HG02973 (cell line): ENCODE measurements at regions not wholly inside any gene's neighbourhood (a gene's known extent, or its start where the extent isn't known, plus 50 kb on each side); places are given as distances from the start of the nearest gene placed in this dataset.

Source experiments
- ATAC-seq: cut with Tn5 transposase; IDR thresholded peaks from one replicate; pipeline ENCODE4 v1.9.1; 2021; ENCODE audit warnings: moderate library complexity; ENCODE audit not compliant: unreplicated experiment

DNA sequence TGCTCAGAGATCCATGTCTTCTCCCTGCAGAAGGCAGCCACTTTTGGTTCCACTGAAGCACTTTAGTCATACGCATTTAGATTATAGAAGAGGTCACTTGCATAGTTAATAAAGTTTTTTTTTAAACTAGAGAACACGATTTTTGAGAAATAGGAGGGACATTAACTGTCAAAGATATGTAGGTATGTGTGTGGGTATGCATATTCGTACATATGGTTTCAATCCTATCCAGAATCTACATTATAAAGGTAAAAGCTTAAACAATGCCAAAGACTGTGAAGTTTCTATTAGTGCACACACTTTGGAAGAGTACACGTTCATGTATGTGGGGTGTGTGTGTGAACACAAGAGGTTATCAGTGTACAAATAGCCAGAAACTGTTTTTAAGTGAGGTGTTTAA lies 103.2 kb downstream of the BTBD3 start:
- no peak for ATAC-seq

DNA sequence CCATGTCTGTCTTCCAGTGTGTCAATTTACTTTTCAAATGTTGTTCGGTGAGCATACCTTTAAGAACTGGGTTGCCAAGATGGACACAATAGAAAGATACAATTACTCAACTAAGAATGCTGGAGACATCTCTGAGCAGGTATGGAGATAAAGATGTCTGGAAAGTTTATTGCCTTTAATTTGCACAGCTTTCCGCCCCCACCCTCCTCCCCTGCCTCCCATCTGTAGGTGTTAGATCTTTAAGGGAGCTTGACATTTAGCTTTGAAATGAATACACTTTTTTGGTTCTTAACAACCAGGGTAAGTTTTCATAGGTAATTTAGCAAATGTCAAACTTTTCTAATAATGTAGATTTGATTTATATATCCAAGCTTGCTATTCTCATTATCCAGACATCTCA lies 104.4 kb downstream of the BTBD3 start:
- ATAC-seq: no peak

DNA sequence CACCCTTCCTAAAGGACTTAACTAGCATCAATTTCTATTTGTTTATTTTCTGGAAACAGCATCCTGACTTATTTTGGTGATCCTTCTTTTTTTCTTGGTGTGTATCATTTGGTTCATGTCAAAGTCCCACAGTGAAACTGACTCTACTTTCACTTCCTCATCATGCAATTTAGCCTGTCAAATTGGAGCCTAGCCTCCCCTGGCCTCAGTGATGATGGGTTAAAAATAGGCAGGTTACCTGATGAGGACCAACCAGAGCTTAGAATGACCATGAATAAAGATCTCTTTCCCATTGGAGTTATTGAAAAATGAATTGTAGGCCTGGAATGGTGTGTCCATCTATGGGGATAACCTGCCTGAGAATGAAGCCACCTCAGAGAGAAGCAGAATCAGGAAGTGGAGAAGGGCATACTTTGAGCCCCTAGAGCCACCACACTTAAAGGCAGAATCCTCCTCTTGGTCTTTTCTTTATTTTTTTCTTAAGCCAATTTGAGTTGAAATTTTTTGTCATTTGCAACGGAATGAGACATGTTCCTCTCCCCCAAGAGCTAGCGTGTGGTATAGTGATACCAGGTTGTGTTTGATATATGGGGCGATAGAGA lies 105.6 kb downstream of the BTBD3 start:
- ATAC-seq: no peak

DNA sequence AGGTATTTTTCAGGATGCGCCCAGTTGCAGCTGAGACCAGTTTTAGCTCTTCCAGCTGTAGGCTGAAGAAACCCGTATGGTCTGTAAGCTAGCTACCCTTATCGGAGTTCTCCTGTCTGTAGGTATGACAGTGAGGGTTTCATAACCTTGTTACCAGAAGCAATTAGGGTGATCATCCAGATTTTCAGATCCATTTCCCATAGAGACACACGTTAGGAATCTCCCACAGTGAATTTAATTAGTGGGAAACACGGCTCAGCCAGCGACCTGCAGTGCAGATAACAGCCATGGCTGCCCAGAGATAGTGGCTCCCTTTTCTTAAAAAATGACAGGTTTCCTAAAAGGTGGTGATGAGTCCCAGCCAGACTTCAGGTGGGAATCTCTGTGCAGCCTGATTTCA lies 111.1 kb downstream of the BTBD3 start:
- no peak for ATAC-seq

DNA sequence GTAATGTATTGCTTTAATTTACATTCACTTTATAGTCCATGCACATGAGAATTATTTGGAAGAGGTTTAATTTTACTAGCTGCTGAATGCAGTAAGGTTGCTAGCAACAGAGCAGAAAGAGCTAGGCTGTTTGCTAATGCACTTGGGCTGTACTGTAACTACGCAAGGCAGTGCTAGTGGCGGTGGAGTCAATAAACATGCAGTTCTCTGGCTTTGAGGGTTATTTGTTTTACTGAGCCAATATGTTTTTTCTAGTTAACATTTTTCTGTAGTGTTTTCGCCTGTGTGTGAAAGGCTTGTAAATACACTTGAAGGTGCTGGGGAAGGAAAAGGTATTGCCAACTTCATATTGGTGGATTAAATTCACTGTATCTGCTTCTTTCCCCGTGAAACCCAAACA lies 112.8 kb downstream of the BTBD3 start:
- no peak for ATAC-seq

DNA sequence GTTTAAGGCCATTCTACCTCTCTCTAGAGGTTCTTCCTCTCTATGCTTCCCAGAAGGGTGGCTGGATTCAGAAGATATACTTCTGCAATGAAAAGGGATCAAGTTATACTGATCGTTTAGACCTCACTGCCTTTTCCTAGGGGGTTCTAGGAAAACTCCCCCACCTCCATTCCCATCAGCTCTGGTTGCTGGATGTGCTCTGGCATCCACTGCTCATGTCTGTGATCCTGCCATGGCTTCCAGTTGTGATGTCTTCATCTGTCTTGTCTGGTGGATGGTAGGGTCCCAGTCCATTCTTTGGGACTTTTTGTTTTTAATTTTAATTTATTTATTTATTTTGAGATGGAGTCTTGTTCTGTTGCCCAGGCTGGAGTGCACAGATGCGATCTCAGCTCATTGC lies 118.4 kb downstream of the BTBD3 start:
- no peak for ATAC-seq

DNA sequence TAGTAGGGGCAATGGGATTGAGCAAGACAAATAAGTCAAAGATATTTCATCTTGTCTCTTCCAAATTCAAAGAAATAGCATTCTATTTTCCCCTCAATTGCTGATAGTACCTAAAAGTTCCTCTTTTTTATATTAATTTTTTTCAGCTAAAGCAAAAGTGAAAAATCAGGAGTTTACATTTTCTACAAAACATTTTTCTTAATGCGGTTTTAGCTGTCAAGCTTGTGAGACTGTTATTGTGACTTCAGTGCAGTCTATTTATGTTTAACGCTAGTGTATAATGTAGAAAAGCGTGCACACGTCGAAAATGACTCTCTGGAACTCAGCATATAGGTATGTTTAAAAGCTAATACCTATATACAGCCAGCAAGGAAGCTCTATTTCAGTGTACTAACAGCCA lies 119.8 kb downstream of the BTBD3 start:
- ATAC-seq: no peak

DNA sequence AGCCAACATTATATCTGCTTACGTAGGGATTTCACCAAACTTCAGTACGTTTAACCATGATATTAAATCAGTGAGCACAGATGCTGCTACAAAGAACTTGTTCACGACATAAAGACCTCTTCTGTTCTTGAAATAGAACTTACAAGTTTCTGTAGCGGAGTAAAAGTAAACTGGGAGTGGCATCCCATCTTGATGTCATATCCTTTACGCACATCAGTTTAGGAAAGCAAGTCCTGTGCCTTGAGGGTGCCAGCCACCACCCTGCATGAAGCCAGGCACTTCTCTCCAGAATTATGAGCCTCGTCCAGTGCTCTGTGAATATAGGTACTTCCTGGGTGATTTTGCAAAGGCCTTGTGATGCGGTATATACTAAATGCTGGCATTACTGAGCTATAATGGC lies 122.6 kb downstream of the BTBD3 start:
- ATAC-seq: no peak

DNA sequence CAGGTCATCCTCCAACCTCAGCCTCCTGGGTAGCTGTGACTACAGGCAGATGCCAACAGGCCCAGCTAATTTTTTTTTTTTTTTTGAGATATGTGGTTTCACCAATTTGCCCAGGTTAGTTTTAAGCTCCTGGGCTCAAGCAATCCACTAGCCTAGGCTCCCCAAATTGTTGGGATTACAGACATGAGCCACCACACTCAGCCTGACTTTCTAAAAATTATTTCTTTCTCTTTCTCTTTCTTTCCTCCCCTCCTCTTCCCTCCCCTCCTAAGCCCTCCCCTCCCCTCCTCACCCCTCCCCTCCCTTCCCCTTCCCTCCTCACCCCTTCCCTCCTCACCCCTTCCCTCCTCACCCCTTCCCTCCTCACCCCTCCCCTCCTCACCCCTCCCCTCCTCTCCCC lies 127.3 kb downstream of the BTBD3 start:
- no peak for ATAC-seq

DNA sequence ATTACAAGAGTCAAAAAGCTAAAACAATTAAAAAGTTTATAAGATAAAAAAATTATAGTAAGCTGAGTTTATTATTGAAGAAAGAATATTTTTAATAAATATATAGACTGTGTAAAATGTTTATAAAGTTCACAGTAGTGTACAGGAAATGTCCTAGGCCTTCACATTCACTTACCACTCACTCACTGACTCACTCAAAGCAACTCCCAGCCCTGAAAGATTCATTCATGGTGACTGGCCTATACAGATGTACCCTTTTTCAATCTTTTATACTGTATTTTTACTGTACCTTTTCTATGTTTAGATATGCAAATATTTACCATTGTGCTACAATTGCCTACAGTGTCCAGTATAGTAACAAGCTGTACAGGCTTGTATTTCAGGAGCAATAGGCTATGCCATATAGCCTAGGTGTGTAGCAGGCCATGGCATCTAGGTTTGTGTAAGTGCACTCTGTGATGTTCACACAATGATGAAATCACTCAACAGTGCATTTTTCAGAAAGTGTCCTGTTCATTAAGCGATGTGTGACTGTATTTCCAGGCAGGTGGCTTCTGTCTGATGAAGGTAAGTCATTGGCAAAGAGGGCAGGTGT lies 130.2 kb downstream of the BTBD3 start:
- ATAC-seq: no peak

DNA sequence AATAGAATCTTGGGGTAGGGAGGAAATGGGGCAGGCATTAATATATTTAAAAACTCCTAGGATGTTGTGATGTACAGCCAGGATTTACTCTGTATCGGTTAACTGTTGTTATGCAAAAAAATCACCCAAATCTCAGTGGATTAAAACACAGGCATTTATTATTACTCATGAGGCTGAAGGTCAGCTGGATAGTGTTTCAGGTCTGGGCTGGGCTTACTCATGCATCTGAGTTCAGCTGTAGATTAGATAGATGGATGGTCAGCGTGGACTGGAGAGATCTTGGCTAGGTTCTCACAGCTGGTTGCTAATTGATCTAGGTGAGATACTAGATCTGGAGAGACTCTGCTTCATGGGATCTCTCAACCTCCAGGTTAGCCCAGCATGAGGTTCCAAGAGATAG lies 131.4 kb downstream of the BTBD3 start:
- ATAC-seq: no peak

DNA sequence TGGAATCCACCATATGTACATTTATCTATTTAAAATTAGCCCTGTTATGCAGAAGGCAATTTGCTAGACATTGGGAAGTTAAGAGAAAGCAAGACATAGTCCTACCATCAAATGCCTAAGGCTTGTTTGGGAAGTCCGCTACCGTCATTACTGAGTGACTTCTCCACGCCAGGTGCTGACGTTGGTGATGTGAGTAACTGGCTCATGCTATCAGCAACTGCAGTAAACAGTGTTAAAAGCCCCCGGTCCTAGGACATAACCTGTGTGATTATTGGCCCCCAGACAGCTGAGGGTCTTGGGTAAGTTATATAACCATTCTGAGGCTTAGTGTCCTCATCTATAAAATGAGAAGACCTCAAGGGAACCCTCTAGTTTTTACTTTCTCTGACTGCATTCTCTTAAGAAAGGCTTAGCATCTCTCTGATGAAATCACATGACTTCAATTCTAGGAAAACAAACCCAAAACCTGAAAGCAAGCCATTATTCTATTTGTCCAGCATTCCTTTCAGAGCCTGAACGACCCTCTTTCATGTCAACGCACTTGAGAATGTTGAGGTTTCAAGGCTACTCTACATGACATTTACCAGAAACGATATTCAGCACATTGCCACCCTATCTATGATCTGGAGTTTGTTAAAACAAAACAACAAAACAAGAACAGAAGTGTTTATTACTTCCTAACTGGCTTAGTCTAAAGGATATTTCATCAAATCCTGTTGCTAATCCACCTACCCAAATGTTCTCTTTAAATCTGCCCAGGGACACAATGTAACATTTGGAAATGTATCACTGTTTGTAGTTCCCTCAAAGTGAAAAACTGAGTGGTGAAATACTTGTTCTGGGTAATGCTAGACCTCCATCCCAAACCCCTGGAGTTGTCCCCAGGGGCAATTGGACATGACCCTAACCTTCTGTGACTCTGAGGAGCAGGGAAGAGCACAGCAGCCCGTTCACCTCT lies 133.8 kb downstream of the BTBD3 start:
- ATAC-seq: no peak

DNA sequence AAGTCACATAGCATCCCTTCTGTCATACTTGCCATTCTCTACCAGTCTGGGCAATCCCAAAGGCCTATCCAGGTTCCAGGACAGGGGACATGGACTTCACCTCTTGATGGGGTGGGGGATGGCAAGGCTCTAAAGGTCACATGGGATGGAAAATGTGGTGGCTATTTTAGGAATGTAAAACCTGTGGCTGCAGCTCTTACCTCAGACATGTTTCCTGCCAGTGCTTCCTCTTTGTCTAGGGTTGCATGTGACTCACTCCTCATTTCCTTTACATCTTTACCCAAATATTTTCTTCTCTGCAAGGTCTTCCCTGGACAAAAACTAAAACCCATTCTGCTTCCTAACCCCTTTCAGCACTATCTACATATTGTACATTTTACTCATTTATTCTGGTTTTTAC lies 135.7 kb downstream of the BTBD3 start:
- ATAC-seq: no peak

DNA sequence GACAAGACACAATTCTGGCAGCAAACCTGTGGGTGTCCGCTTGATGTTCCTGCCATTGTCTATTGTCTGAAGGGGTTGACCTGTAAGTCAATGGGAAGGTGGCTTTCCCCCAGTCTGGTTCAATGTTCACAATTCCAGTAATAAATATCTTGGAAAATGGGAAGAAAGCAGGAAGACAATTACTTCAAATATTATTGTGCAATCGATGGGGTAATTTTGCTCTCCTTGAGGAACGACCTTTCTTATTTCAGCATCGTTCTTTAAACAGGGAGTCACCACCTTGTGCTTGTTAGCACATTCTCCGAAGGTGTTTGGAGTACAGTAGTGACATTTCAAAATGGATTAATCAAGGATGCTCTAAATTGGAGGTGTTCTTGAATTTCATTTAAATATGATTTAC lies 136.9 kb downstream of the BTBD3 start:
- no peak for ATAC-seq

DNA sequence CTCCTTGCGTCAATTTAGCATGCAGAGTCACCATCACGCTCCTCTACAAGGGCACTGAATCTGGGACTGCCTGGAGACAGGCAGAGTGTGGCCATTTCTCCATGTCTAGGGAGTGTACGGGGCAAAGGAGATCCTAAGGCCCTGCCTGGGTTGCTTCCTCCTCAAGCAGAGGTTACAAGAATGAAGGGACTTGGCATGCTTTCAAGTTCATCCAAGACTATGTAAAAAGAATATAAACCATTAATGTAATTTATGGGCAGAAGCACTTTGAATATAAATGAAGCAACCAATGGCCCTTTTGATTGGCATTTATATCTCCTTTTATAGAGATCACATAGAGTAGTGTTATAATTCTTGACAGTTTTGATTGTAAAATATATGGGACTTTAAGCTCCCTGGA lies 137.5 kb downstream of the BTBD3 start:
- no peak for ATAC-seq

DNA sequence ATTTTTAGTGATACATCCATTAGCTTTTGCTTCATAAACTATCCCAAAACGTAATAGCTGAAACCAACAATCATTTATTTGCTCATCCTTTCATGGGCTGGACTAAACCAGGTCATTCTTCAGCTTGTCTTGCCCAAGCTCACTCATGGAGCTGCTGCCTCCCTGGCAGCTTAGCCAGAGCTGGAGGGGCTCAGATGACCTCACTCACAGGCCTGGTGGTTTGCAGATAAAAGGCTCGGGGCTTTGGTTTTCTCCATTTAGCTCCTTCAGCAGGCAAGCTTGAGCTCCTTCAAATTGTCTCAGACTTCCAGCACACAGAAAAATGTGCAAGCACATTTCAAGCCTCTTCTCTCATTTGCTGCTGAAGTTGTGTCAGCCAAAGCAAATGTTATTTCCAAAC lies 139.1 kb downstream of the BTBD3 start:
- ATAC-seq: no peak

DNA sequence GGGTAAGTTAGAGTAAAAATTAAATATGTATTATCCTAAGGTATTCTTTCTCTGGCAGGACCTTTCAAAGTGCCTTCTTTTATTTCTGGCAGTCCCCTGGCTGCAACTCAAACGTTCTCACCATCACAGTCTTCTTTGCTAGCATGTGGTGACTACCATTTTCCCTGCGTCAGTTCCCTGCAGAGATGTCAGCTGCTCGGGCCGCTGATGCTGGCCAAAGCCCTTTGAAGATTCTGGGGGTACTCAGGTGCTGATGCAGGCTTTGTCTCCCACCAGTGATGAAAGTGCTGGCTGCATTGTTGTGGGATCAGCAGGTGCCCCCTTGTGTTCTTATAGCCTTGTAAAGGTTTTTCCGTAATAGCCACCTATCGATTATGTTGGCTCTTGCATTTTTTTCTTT lies 140.1 kb downstream of the BTBD3 start:
- ATAC-seq: no peak

DNA sequence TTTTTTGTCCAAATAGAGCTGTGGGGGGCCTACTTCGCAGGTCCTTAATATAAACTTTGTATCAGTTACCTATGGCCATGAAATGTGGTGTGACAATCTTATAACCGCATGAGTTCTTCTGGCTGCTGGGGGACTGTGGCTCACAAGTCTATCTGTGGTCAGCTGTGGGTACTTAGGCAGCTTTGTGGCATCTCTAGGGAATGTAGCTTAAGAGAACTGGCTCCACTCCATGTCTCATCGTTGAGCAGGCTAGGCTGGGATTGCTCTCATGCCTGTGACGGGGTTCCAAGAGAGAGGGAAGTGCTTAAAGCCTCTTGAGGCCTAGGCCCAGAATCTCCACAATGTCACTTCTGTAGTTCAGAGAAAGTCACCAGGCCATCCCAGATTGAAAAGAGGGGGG lies 140.5 kb downstream of the BTBD3 start:
- ATAC-seq: no peak

DNA sequence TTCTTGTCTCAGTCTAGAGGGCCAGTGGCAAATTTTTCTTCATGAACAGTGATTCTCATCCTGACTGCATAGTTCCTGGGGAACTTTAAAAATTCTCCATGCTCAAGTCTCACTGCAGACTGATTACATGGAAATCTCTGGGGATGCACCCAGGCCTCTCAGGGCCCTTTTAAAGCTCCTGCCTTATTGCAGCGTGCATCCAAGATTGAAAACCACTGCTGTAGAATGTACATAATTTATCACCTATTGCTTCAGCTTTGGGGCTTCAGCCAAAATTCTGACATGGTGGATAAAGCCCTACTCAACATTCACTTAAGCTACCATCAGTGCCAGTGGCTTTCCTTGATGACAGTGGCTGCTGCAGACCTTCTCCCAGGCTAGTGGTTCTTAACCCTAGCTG lies 143.8 kb downstream of the BTBD3 start:
- no peak for ATAC-seq

DNA sequence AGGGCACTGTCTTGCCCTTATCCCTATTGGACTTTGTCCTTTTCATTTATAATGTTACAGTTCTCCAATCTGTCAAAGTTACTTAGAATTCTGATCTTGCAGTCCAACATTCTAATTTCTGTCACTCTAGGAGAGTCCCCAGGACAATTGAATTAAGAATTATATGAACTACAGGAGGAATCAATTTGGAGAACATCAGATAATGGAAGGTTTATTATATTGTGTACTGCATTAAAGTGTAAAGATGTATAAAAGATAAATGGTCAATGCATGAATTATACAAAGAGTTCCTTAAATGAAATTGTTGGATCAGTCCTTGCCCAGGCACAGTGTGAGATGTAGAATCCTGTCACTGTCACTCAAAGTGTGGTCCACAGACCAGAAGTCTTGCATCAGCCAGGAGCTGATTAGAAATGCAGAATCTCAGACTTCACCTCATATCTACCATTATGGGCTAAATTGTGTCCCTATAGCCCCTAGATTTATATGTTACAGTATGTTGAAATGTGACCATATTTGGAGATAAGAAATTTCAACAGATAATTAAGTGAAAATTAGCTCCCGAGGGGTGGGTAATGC lies 145.5 kb downstream of the BTBD3 start:
- no peak for ATAC-seq

DNA sequence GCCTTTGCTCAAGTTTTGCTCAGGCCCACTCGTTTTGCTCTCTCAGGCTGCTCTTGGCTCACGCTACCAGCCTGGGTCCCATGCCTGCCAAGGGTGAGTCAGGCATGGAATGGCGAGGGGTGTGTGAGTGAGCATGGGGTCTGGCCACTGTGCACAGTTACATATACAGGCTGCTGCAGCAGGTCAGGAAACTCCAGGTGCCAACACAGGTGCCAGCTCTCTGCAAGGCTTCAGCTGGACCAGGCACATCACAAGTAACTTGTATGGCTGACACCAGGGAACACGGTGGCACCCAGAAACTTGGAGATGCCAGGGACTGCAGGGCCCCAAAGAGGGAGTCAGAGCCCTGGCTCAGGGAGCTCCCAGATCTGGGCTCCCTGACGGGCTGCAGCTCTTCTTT lies 146.8 kb downstream of the BTBD3 start:
- no peak for ATAC-seq

DNA sequence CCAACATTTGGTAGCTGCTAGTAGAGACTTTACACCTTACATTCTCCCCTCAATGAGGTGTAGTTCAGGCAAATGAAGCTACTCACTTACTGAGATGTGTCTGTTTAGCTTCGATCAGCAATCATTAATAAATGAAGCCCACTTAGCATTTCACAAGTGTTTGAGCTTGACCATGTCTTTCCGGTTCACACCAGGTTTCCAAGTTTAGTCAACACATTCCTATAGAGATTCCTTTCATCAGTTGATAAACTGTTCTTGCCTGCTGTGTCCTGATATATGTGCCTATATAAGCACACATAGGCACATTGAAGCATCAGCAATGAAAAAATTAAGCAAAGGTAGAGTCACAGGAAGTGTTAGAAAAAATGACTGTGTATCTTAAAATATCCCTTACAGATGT lies 150.0 kb downstream of the BTBD3 start:
- no peak for ATAC-seq
